ENCODE measurements at regions not wholly inside any gene's neighbourhood (a gene's known extent, or its start where the extent isn't known, plus 50 kb on each side); places are given as distances from the start of the nearest gene placed in this dataset.
"Not testable (repeated sequence)": the region's sequence is repeated elsewhere in the genome, so short reads cannot be mapped to it uniquely, and the experiment has no call there.

- DNase-seq (ENCODE audit: low read depth), result not testable (repeated sequence)
Observed at GRCh38 chr1:148049115-148049496, 103.0 kb downstream of the NBPF11 start.

GRCh38 chr1:148048423-148049114, 103.5 kb downstream of the NBPF11 start:
- DNase-seq (ENCODE audit: low read depth), result peak; percentile 37

GRCh38 chr1:148045872-148046271, 106.2 kb downstream of the NBPF11 start:
- not testable (repeated sequence) for DNase-seq (ENCODE audit: low read depth)

- not testable (repeated sequence) for DNase-seq (ENCODE audit: low read depth)
Observed at GRCh38 chr1:148044495-148044894, 107.6 kb downstream of the NBPF11 start.
